SU-DHL-6 (cell line): ENCODE measurements at regions not wholly inside any gene's neighbourhood (a gene's known extent, or its start where the extent isn't known, plus 50 kb on each side); places are given as distances from the start of the nearest gene placed in this dataset.

Source experiments
- H2AFZ ChIP-seq: fragments of 200-600 bp; sonication (generic); 2 replicates; pipeline ENCODE4 v1.6.1; 2014; ENCODE audit warnings: low read depth, mild to moderate bottlenecking, moderate library complexity, mixed read lengths, antibody characterized with exemption, low read length; ENCODE audit not compliant: severe bottlenecking
- H3F3A ChIP-seq: fragments of 200-600 bp; shearing (Covaris generic); 2 replicates; pipeline ENCODE4 v1.6.0; 2016; ENCODE audit warnings: antibody characterized with exemption, mild to moderate bottlenecking; ENCODE audit not compliant: insufficient read depth
- H3K27ac ChIP-seq: fragments of 200-600 bp; sonication (generic); 2 replicates; pipeline ENCODE4 v1.5.1; 2016; ENCODE audit warnings: low read depth, mild to moderate bottlenecking, low read length, moderate library complexity, mixed read lengths
- H3K27me3 ChIP-seq: fragments of 200-600 bp; sonication (generic), shearing (Covaris generic); 2 replicates; pipeline ENCODE4 v1.6.0; 2014; ENCODE audit warnings: mild to moderate bottlenecking, low read length
- H3K36me3 ChIP-seq: fragments of 200-600 bp; sonication (generic); 2 replicates; pipeline ENCODE4 v1.6.1; 2014; ENCODE audit warnings: mild to moderate bottlenecking, low read length, mixed read lengths
- H3K4me2 ChIP-seq: fragments of 300-600, 200-600 bp; shearing (Covaris generic), sonication (generic); 2 replicates; pipeline ENCODE4 v1.6.0; 2014; ENCODE audit warnings: low read length, low read depth, mild to moderate bottlenecking; ENCODE audit not compliant: poor library complexity, severe bottlenecking
- H3K4me3 ChIP-seq: fragments of 200-600 bp; sonication (generic); 2 replicates; pipeline ENCODE4 v1.5.1; 2014; ENCODE audit warnings: antibody characterized with exemption, low read length, mild to moderate bottlenecking, mixed read lengths; ENCODE audit not compliant: insufficient read depth, poor library complexity, severe bottlenecking
- H3K79me2 ChIP-seq: fragments of 200-600 bp; sonication (generic); 2 replicates; pipeline ENCODE4 v1.6.1; 2014; ENCODE audit warnings: mild to moderate bottlenecking, low read length, moderate library complexity; ENCODE audit not compliant: insufficient read depth
- H3K9ac ChIP-seq: fragments of 200-600 bp; sonication (generic); 2 replicates; pipeline ENCODE4 v1.7.0; 2014; ENCODE audit warnings: mild to moderate bottlenecking, low read length
- H3K9me2 ChIP-seq: fragments of 200-600 bp; sonication (generic); replicated peaks from 2 replicates; pipeline ENCODE4 v1.6.1; 2014; ENCODE audit warnings: low read length; ENCODE audit not compliant: insufficient read depth
- H3K9me3 ChIP-seq: fragments of 200-600 bp; sonication (generic); 2 replicates; pipeline ENCODE4 v1.6.1; 2014; ENCODE audit warnings: low read length, mixed read lengths; ENCODE audit not compliant: insufficient read depth
- H4K20me1 ChIP-seq: fragments of 200-600 bp; sonication (generic); 2 replicates; pipeline ENCODE4 v1.6.1; 2014; ENCODE audit warnings: low read depth, mild to moderate bottlenecking, antibody characterized with exemption, low read length, moderate library complexity, mixed read lengths
- EZH2phosphoT487 ChIP-seq: fragments of 200-600 bp; sonication (generic), shearing (Covaris generic); conservative IDR thresholded peaks from 2 replicates; pipeline ENCODE4 v1.6.1; 2018; ENCODE audit warnings: mild to moderate bottlenecking, antibody characterized with exemption, low read length, moderate library complexity, mixed read lengths
- TF ChIP-seq, protein P1 (sequence below): fragments of 200-600 bp; sonication (generic); IDR thresholded peaks from one replicate; pipeline ENCODE4 v1.5.1; 2017; ENCODE audit warnings: antibody characterized with exemption, mild to moderate bottlenecking, low read length, moderate library complexity; ENCODE audit not compliant: insufficient read depth, poor library complexity, severe bottlenecking

DNA sequence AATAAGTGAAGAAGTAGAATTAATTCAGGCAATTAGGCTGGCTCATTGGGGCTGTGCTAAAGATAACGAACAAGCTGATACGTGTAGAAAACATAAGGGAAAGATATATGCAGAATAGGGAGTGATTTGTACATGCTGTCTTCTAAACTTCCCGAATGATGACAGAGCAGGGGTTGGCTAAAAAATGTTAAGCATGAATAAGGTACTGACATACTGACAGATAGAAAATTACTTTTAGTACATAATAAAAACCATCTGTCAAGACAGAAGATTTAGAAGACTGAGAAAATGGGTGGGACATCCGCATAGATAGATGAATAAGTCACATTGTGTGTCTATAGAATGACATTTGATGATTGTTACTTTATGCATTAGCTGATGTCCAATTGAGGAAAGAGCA is 158.8 kb upstream of the ZNF804B start:
- H3F3A ChIP-seq: no peaks in the 10 kb centered on the region
- H3K36me3 ChIP-seq: no peaks in the 10 kb centered on the region
- H3K27ac ChIP-seq: no peak overlapping the region
- H4K20me1 ChIP-seq: no peaks in the 10 kb centered on the region
- H3K9ac ChIP-seq: no peak overlapping the region
- no peaks in the 10 kb centered on the region for H3K79me2 ChIP-seq
- H3K4me2 ChIP-seq: no peak overlapping the region
- no peak overlapping the region for H3K4me3 ChIP-seq
- no peaks in the 10 kb centered on the region for H3K27me3 ChIP-seq
- no peak overlapping the region for H2AFZ ChIP-seq
- TF ChIP-seq, protein P1, sequence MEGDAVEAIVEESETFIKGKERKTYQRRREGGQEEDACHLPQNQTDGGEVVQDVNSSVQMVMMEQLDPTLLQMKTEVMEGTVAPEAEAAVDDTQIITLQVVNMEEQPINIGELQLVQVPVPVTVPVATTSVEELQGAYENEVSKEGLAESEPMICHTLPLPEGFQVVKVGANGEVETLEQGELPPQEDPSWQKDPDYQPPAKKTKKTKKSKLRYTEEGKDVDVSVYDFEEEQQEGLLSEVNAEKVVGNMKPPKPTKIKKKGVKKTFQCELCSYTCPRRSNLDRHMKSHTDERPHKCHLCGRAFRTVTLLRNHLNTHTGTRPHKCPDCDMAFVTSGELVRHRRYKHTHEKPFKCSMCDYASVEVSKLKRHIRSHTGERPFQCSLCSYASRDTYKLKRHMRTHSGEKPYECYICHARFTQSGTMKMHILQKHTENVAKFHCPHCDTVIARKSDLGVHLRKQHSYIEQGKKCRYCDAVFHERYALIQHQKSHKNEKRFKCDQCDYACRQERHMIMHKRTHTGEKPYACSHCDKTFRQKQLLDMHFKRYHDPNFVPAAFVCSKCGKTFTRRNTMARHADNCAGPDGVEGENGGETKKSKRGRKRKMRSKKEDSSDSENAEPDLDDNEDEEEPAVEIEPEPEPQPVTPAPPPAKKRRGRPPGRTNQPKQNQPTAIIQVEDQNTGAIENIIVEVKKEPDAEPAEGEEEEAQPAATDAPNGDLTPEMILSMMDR: no peak
- no peak for TF ChIP-seq EZH2phosphoT487
- no peaks in the 10 kb centered on the region for H3K9me2 ChIP-seq
- no peaks in the 10 kb centered on the region for H3K9me3 ChIP-seq

DNA sequence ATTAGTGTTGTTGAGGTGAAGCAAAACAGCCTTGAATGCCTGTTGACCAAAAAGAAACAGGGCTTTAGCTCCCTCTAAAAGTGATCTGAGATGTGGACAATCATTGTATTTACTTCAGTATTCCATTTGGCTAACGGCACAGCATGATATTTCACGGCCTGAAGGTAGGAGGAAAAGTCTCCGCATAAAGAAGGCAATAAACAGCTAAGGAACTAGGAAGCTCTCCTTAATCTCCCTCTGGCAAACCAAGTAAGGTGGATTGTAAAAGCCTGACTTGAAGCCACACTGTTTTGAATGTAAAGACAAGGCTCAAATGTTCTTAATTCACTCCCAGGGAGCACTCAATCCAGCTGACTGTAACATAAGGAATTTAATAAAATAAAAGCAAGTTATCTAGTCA is 160.0 kb upstream of the ZNF804B start:
- Histone ChIP-seq H3K9me2 (no peaks in the 10 kb centered on the region), H3K27me3 (no peaks in the 10 kb centered on the region), H3F3A (no peaks in the 10 kb centered on the region), H3K36me3 (no peaks in the 10 kb centered on the region), H3K79me2 (no peaks in the 10 kb centered on the region), H3K4me2 (no peak overlapping the region), H3K27ac (no peak overlapping the region), H3K9me3 (no peaks in the 10 kb centered on the region), H3K9ac (no peak overlapping the region), H3K4me3 (no peak overlapping the region), H2AFZ (no peak overlapping the region), H4K20me1 (no peaks in the 10 kb centered on the region)
- no peak for TF ChIP-seq EZH2phosphoT487
- TF ChIP-seq, protein P1: no peak

DNA sequence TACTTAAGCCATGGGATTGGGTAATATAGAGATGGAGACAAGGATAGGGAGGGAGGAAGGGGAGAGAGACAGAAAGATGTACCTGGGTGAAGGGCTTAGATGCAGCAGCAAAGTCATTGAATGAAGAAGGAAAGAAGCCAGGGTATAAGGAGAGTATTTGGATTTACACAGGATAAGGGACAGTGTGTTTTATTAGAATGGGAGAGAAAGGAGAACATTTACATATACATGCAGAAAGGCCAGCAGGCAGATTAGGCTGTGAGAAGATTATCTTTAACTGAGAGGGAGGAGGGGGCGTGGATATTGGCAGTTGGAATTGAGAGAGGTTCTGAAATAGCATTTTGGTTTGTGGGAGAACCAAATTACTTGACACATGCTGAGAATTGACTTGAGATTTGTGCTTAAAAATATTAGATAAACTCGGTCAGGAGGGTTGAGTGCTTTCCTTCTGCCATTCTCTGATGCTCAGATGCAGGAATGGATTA is 161.5 kb upstream of the ZNF804B start:
- Histone ChIP-seq H2AFZ (no peak overlapping the region), H3K9me2 (no peaks in the 10 kb centered on the region), H3K4me3 (no peak overlapping the region), H3K27me3 (no peaks in the 10 kb centered on the region), H3K36me3 (no peaks in the 10 kb centered on the region), H3K9me3 (no peaks in the 10 kb centered on the region), H3K4me2 (no peak overlapping the region), H3K79me2 (no peaks in the 10 kb centered on the region), H3K27ac (no peak overlapping the region), H4K20me1 (no peaks in the 10 kb centered on the region), H3F3A (no peaks in the 10 kb centered on the region), H3K9ac (no peak overlapping the region)
- TF ChIP-seq, protein P1: no peak
- TF ChIP-seq EZH2phosphoT487: no peak
